Iris pigment epithelial cell (primary cell): ENCODE measurements at regions not wholly inside any gene's neighbourhood (a gene's known extent, or its start where the extent isn't known, plus 50 kb on each side); places are given as distances from the start of the nearest gene placed in this dataset.

Experiments used
- DNase-seq: peaks from one replicate; pipeline ENCODE4 v3.0.0-alpha.2; 2011; ENCODE audit warnings: low read depth

DNA sequence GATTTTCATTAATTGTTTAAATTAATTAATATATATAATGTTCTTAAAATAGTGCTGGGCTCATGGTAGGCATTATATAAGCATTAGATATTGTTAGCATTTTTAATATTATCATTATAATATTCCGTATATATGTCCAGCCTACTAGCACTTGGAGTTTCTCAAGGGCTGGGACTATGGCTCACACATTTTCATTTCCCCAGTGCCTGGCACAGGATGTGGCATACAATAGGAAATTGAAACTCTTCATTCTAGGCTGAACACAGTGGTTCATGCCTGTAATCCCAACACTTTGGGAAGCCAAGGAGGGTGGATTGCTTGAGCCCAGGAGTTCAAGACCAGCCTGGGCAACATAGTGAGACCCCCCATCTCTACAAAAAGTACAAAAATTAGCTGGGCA lies 170.4 kb downstream of the RSL24D1 start:
- no peak for DNase-seq

DNA sequence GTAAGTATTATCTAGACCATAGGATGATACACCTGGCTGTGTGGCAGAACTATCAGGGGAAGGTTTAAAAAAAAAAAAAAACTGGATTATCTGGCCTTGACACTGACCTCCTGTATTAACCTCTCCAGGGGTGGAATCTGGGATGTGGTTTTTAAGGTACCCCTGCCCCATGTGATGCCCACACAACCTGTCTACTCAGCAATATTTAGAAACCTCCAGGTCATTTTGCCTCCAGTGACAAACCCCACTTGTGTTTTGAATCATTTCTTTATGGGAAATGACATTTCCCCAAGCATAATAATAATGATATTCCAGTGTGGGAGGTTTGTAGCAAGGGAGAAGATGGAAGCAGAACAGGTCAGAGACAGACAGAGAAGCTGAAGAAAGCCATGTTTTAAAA lies 179.1 kb downstream of the RSL24D1 start:
- DNase-seq = no peak

DNA sequence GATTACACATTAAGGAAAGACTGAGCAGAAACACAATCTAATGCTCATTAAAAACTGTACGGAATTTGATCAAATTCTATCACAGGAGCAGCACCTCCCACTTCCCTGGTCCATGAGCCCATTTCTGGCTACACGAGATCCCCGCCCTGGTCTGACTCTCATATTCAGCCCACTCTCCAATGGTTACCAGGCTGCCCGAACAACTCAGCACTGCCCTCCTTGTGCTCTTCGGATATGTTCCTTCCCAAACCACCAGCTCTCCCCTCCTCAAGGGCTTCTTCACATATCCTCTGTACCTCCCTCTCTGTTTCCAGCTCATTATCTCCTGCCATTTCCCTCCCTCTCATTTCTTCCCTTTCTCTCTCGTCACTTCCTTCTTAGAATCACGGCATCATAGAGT lies 180.5 kb downstream of the RSL24D1 start:
- no peak for DNase-seq

DNA sequence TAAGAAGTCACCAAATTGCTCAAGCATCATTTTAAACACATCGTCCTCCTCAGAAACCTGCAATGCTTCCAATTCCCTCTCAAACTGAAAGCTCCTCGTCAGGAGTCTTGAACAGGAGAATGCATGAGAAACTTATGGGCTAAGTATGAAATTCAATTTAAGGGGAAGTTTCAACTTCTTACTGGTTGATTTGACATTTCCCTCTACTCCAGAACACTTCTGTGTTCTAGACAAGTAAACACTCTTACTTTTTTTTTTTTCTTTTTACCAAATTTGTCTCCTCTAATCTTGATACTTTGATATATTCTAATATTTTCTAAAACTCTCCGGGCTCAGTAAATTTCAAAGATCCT lies 181.7 kb downstream of the RSL24D1 start:
- no peak for DNase-seq

DNA sequence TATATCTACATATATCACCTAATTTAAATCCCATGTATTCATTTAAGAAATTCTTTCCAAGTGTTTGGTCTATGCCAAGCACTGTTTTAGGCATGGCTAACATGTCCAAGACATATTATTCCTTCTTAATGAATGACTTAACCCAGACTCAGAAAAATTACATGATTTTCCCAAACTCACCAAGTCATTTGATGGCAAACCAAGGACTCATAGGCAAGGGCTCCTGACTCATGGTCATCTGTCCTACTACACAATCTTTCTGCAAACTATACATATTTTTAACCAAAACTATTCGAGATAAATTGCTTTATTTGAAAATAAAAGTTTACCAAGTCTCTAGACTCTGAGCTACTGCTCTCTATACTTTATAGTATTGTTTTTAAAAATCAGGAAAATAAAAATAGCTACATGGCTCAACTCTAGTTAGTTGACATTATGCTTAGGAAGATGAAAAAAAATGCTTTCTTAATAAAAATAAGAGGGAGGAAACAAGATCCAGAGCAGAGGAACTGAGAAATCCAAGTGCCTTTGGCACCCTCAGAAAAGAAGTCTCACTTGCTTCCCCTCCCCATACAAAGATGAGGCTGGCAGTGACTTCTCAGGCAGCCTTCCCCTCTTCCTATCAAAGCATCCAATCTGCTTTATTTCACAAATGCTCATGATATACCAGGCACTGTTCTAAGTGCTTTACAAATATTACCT lies 182.2 kb downstream of the RSL24D1 start:
- DNase-seq = no peak

DNA sequence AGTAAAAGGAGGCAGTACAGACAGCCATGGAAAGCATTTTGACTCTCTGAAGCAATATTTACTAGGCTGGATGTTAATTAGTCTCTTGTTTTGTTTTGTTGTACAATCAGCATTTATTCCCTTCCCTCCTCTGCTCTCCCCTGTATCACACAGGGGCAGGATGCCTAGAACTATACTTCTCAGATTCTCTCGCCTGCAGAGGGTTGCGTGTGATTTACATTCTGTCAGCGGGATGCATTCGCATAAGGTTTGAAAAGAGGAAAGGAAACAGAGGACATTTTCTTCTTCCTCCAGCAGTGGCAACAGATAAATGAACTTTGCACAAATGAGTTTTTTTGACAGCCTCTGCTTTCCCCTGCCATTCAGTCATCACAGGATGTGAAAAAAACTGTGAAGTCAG lies 188.3 kb downstream of the RSL24D1 start:
- no peak for DNase-seq

DNA sequence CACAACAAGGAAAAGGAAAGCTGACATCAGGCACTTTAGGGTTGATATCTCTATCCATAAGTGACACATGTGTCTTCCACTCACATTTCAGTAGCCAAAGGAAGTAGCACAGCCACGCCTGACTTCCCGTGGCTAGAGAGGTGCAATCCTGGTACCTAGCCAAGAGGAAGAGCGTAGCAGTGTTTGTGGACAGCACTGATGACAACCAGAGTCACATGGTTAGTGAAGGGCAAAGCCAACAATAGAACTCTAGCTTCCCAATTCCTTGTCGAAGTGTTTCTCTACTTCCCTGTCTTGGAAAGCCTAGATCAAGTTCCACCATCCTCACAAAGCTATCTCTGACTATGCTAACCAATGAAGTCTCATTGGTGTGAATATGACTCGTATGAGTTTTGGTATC lies 189.2 kb downstream of the RSL24D1 start:
- DNase-seq = no peak

DNA sequence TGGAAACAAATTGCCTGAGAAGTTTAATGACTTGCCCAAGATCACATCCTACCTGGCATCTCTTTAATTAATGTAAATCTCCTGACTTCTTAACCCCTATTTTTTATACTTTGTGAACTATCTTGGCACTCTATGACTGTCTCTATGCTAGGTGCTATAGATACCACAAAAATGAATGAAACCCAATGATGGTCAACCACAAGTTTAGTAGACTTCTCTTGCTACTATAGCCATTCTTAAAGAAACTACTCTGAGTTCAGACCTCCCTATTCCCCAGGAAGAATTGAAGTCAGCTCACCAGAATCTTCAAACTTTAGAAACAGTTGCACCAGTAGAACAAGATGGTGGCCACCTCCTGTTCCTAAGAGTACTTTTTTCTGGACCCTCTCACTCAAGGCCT lies 191.1 kb downstream of the RSL24D1 start:
- DNase-seq = no peak

DNA sequence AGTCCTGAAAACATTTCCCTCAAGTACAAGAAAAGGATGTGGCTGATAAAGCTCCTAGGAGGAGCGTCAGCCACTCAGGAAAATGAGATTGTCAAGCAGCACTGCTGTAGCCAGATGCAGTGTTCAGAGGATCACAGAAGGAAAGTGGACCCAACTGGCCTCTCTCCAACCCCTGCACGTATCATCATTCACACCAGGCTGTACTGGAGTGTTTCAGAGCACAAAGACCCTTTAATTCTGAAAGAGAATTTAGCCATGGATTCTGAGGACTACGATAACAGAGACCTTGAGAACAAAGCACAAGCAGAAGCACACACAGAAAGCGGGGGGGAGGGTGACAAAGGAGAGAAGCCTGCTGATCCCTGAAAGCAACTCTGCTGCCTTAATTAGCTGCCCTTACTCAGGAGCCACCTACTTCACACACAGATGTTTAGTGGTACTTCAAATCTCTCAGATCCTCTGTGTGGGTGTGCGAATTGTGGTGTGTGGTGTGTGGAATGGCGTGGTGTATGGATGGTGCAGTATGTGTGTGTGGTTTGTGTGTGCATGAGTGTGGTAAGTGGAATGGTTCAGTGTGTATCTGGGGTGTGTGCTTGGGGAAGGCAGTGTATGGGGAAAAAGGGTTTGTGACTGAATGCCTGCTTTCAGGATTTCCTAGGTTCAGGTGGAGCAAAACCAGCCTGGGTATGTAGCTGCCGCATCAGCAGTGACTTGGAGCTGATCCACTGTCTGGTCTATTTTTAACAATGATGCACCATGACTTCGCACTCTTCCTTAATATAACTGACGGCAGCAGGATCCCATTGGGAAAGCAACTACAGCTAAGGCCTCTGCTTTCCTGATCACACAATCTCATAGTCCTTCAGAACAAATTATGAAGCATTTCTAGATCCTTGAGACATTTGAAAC lies 192.5 kb downstream of the RSL24D1 start:
- DNase-seq = no peak

DNA sequence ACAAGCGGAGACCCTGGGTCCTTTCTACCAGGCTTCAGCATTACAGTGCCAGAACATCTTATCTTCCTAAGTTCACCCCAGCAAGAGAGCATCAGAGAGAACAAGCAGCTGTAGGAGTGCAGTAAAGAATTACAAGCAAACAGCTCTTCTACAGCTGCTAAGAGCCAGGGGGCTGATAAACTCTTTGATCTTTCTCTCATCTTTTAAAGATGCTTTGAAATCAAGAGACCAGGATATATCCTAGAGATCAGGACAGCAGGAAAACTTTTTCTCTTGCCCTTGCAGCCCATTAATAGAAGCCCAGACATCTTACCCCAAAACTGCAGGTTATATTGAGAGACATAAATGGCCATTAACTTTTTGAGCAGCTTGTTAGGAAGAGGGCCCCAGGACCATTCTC lies 198.1 kb downstream of the RSL24D1 start:
- DNase-seq = no peak

DNA sequence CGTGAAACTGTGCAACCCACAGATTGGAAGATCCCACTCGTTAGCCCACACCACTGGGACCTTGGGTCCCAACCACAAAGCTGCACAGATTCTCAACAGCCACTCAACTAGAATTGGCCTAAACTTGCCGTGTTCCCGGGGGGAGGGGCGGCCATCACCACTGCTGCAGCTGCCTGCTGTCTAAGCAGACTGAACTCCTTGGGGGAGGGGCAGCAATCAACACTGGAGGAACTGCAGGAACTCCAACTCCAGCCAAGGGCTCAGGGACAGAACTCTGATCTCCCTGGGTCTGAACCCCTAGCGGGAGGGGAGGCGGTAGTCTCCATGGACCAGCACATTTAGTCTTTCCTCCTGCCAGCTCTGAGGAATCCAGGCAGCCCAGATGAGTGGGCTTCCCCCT lies 205.9 kb downstream of the RSL24D1 start:
- no peak for DNase-seq

DNA sequence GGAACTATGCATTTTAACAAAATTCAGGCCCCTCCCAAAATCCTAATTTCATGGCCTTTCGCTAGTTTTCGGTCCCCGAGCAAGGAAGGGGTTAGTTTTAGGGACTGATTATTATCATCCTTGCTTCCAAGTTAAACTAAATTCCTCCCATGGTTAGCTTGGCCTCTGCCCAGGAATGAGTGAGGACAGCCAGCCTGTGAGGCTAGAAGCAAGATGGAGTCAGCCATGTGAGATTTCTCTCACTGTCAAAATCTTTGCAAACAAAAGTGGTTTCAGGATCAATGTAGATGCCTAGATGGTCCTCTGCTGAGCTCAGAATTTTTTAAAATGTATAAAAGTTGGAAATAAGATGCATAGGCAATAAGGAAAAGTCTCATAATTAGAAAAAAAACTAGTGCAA lies 208.9 kb downstream of the RSL24D1 start:
- no peak for DNase-seq

DNA sequence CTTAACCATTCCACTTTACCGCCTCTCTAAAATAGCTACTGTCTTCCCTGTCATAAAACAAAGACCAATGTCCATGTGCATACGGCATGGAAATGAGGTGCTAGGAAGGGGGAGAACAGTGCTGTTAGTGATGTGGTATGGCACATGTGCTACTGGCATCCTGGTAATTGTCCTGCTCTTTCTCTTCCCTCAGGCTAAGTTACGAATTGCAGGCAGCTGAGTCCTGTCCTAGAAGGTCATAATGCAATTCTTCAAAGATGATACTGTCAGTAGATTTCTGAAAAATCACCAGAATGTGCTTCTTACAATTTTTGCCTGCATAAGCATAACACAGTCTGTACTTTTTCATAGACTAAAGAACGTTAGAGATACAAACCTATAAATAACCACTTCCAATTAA lies 216.8 kb downstream of the RSL24D1 start:
- DNase-seq = no peak

DNA sequence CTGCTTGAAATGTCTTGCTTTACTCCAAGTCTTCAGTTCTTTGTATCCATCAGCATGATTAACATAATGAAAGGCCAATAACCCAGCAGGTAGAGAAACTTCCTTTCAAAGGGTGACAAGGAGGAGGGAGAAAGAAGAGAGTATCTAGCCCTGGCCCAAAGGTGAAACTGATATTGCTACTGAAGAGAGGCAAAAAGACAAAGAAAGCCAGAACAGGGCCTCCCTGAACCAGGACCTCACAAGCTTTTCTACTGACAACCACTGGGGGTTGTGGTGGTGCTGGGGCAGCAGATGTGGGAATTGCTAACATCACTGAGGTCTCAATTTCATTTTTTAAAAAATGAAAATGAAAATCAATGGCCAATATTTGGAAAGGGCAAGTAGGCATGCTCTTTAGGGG lies 234.1 kb downstream of the RSL24D1 start:
- DNase-seq = no peak

DNA sequence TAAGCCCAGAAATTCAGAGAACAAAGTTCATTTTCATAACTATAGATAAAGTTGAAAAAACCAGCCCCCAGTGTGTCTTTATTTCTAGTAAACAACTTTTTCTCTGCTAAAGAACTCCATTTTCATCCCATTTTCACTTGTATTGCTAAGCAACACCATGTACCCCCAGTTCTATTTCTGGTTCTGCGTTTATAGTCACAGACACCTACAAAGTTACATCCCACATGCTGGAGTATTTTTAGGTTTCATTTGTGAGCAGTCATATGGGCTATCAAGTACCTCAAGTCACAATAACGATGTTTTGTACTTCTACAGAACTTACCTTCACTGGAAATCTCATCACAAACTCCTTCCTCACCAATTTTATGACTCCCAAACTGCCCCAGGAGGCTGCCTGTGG lies 236.5 kb downstream of the RSL24D1 start:
- no peak for DNase-seq

DNA sequence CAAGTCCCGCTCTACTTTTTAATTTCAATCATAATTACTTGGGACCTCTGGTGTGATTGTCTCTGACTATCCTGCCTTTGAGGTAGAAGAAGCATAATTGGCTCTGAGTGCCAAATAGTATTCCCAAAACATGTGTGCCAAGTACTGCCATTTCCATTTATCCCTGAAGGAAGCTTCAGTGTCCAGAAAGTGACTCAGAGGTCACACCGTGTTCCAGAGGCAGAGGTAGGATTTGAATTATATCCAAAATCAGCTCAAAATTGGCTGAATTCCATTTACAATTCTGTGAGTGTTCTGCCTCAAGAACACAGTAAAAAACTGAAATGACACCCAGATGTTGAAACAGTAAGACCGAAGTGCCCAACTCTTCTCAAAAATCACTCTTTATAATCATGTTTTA lies 255.3 kb downstream of the RSL24D1 start:
- DNase-seq = no peak

DNA sequence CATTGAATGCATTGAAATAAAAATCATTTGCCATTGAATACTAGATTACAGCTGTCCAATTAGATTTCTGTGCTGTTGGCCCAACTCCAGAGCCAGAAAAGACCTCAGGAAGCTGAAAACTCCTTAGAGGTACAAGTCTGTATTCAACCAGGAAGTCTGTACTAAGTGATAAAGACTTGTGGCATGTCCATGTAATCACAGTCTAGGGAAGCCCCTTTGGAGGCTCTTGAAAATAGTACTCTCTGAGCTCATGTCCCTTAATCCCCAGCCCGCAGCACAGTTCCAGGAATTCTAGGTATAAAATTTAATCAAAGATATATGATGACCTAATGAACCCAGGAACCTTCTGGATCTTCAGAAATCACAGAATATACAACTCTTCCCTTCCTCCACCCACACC lies 279.4 kb downstream of the RSL24D1 start:
- DNase-seq = no peak

DNA sequence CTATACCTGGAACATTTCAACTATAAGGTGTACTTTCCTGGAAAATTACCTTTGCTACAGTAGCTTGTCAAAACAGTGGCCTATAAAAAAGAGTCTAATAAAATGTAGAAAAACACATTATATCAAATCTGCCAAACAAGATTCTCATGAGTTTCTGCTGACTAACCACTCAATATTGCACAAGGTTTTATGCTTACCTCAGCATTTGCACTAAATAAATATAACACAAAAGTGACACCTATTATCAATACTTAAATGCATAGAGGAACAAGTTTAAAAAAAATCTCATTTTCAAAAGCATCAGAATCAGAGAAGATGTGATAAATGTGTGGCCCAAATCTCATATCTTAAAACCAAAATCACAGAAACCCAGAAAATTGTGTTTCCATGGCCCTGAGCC lies 281.4 kb downstream of the RSL24D1 start:
- DNase-seq = no peak

DNA sequence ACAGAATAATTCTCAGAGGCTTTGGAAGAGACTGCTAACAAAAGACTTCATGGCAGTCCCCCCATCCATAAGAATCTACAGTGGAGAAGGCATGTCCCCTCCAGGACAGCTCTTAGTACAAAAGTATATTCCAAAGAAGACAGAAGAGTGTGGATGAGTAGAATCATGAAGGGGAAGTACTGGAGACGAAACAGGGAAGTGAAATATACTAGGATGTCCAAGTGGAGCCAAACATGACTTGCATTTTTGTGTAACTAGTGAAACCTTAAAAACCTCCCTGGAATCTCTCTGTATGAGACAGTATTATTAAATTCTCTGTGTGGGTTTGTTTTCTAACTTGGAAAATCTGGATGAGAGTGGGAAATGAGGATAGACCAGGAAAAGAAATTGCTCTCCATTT lies 312.4 kb downstream of the RSL24D1 start:
- no peak for DNase-seq

DNA sequence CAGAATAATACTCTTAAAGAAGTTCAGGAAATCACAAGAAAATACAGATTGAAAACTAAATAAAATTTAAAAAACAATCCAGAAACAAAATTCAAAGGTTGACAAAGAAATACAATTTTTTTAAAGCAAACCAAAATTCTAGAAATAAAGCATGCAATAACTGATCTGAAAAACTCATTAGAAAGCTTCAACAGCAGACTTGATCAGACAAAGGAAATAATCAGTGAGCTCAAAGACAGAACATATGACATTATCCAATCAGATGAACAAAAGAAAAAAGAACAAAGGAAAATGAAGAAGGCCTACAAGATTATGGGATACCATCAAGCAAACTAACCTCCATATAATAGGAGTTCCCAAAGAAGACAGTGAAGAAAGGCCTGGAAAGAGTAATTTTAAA lies 336.8 kb downstream of the RSL24D1 start:
- no peak for DNase-seq

DNA sequence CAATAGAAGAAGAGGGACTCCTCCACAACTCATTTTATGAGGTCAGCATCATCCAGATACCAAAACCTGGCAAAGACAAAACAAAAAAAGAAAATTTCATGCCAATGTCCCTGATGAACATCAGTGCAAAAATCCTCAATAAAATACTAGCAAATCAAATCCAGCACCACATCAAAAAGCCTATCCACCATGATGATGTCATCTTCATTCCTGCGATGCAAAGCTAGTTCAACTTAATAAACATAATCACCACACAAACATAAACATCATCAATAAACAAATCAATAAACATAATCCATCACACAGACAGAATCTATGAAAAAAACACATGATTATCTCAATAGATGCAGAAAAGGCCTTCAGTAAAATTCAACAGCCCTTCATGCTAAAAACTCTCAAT lies 342.1 kb downstream of the RSL24D1 start:
- no peak for DNase-seq

DNA sequence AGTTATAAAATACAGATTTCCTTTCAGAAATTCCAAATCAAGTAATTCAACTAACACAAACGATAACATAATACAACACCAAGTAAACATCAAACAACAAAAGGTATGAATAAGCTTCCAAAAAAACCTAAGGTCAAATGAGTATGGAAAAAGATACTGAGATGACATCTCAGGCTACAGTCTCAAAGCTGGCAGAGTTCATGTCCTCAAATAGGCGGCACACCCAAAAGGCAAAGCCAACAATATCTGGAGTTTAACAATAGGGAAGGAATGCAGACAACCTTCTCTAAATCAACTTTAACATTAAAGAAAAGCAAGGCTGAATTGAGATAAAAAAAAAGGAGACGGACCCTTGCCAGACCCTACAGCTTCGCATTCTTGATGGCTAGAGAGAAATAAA lies 346.6 kb downstream of the RSL24D1 start:
- DNase-seq = no peak

DNA sequence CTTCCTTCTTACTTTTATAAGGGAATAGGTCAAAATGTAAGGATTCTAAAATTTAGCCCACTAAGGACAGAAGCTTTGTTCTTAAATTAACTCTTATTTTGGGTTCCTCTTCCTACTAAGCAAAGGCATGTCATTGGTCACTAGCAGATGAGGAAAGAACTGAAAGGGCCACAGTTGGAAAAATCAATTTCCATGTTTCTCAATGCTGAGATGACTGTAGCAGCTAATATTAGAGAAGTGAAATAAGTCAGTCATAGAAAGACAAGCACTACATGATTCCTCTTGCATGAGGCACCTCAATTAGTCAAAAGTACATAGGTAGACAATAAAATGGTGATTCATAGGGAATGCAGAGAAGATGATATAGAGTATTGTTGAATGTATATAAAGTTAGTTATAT lies 353.7 kb downstream of the RSL24D1 start:
- no peak for DNase-seq
